SJSA1 (cell line): ENCODE measurements at regions not wholly inside any gene's neighbourhood (a gene's known extent, or its start where the extent isn't known, plus 50 kb on each side); places are given as distances from the start of the nearest gene placed in this dataset.

Experiments used
- DNase-seq, 2 experiments: peaks; one replicate each; pipeline ENCODE4 v3.0.0-alpha.2; 2015 to 2020; ENCODE audit warnings: low spot score in 2 of 2, low read depth in 1 of 2
- H3K27ac ChIP-seq: fragments of 250-450 bp; sonication (Bioruptor Pico); 2 replicates; pipeline ENCODE4 v1.5.1; 2020; ENCODE audit warnings: mild to moderate bottlenecking, moderate library complexity
- H3K27me3 ChIP-seq: fragments of 250-450 bp; sonication (Bioruptor Pico); replicated peaks from 2 replicates; pipeline ENCODE4 v1.5.1; 2020; ENCODE audit warnings: mild to moderate bottlenecking, moderate library complexity
- H3K36me3 ChIP-seq: fragments of 250-450 bp; sonication (Bioruptor Pico); 2 replicates; pipeline ENCODE4 v1.5.1; 2020; ENCODE audit warnings: mild to moderate bottlenecking
- H3K4me1 ChIP-seq: fragments of 250-450 bp; sonication (Bioruptor Pico); replicated peaks from 2 replicates; pipeline ENCODE4 v1.6.1; 2021; ENCODE audit warnings: mild to moderate bottlenecking
- H3K4me3 ChIP-seq: fragments of 250-450 bp; sonication (Bioruptor Pico); 2 replicates; pipeline ENCODE4 v1.5.1; 2020; ENCODE audit warnings: mild to moderate bottlenecking
- H3K9me3 ChIP-seq: fragments of 250-450 bp; sonication (Bioruptor Pico); replicated peaks from 2 replicates; pipeline ENCODE4 v1.5.1; 2020; ENCODE audit warnings: mild to moderate bottlenecking

GRCh38 chr10:3471927-3472286, 299.3 kb upstream of the PITRM1 start:
- peaks cover 38% of the 10 kb centered on the region for H3K4me1 ChIP-seq
- H3K9me3 ChIP-seq, result no peaks in the 10 kb centered on the region
- H3K27me3 ChIP-seq, result no peaks in the 10 kb centered on the region
- no peaks in the 10 kb centered on the region for H3K36me3 ChIP-seq
- peak overlapping the region; percentile 78 for H3K27ac ChIP-seq
- DNase-seq, result no peak
- no peak overlapping the region for H3K4me3 ChIP-seq

GRCh38 chr10:3471472-3471871, 298.9 kb upstream of the PITRM1 start:
- Histone ChIP-seq H3K27me3 (no peaks in the 10 kb centered on the region), H3K36me3 (no peaks in the 10 kb centered on the region), H3K27ac (peak overlapping the region; percentile 78; the same call in 1 of the 2 replicates), H3K4me1 (peaks cover 42% of the 10 kb centered on the region), H3K4me3 (no peak overlapping the region), H3K9me3 (no peaks in the 10 kb centered on the region)
- no peak for DNase-seq

- H3K27me3 ChIP-seq, result no peaks in the 10 kb centered on the region
- H3K9me3 ChIP-seq, result no peaks in the 10 kb centered on the region
- DNase-seq, result no peak
- no peak overlapping the region for H3K4me3 ChIP-seq
- no peak overlapping the region for H3K27ac ChIP-seq
- H3K36me3 ChIP-seq, result no peaks in the 10 kb centered on the region
- peaks cover 46% of the 10 kb centered on the region for H3K4me1 ChIP-seq
Measured at GRCh38 chr10:3470191-3470590, 297.6 kb upstream of the PITRM1 start.

- Histone ChIP-seq H3K27ac (peak overlapping the region; percentile 100), H3K36me3 (no peaks in the 10 kb centered on the region), H3K27me3 (no peaks in the 10 kb centered on the region), H3K4me1 (peaks cover 49% of the 10 kb centered on the region), H3K4me3 (no peak overlapping the region), H3K9me3 (no peaks in the 10 kb centered on the region)
- DNase-seq, result no peak
Measured at GRCh38 chr10:3469639-3470020, 297.0 kb upstream of the PITRM1 start.

- no peak overlapping the region for H3K4me3 ChIP-seq
- H3K4me1 ChIP-seq, result peaks cover 49% of the 10 kb centered on the region
- no peaks in the 10 kb centered on the region for H3K36me3 ChIP-seq
- H3K9me3 ChIP-seq, result no peaks in the 10 kb centered on the region
- peak; percentile 60 to 93 for DNase-seq
- no peaks in the 10 kb centered on the region for H3K27me3 ChIP-seq
- H3K27ac ChIP-seq, result peak overlapping the region; percentile 100
Measured at GRCh38 chr10:3468919-3469638, 296.5 kb upstream of the PITRM1 start.

- peak; percentile 98 to 100 for DNase-seq
- Histone ChIP-seq H3K27ac (peak overlapping the region; percentile 100), H3K9me3 (no peaks in the 10 kb centered on the region), H3K4me3 (peak overlapping the region; percentile 19), H3K4me1 (peaks cover 42% of the 10 kb centered on the region), H3K36me3 (no peaks in the 10 kb centered on the region), H3K27me3 (no peaks in the 10 kb centered on the region)
Measured at GRCh38 chr10:3467052-3467951, 294.7 kb upstream of the PITRM1 start.

- Histone ChIP-seq H3K9me3 (no peaks in the 10 kb centered on the region), H3K4me1 (peaks cover 34% of the 10 kb centered on the region), H3K4me3 (no peak overlapping the region), H3K27me3 (no peaks in the 10 kb centered on the region), H3K36me3 (no peaks in the 10 kb centered on the region), H3K27ac (no peak overlapping the region)
- DNase-seq, result peak in 1 of 2 experiments; percentile 30
Measured at GRCh38 chr10:3465406-3465891, 292.9 kb upstream of the PITRM1 start.

GRCh38 chr10:3464760-3465405, 292.3 kb upstream of the PITRM1 start:
- no peaks in the 10 kb centered on the region for H3K36me3 ChIP-seq
- H3K4me3 ChIP-seq, result no peak overlapping the region
- DNase-seq, result peak in 1 of 2 experiments; percentile 5
- no peaks in the 10 kb centered on the region for H3K27me3 ChIP-seq
- H3K4me1 ChIP-seq, result peaks cover 34% of the 10 kb centered on the region
- H3K27ac ChIP-seq, result no peak overlapping the region
- H3K9me3 ChIP-seq, result no peaks in the 10 kb centered on the region

- no peaks in the 10 kb centered on the region for H3K27me3 ChIP-seq
- peak in 1 of 2 experiments; percentile 9 for DNase-seq
- H3K4me1 ChIP-seq, result peaks cover 12% of the 10 kb centered on the region
- H3K9me3 ChIP-seq, result no peaks in the 10 kb centered on the region
- H3K4me3 ChIP-seq, result no peak overlapping the region
- H3K27ac ChIP-seq, result no peak overlapping the region
- H3K36me3 ChIP-seq, result no peaks in the 10 kb centered on the region
Measured at GRCh38 chr10:3460420-3461128, 288.0 kb upstream of the PITRM1 start.

- peak; percentile 64 to 68 for DNase-seq
- peak overlapping the region; percentile 99 for H3K27ac ChIP-seq
- no peaks in the 10 kb centered on the region for H3K36me3 ChIP-seq
- no peaks in the 10 kb centered on the region for H3K27me3 ChIP-seq
- H3K4me1 ChIP-seq, result peaks cover 52% of the 10 kb centered on the region
- no peaks in the 10 kb centered on the region for H3K9me3 ChIP-seq
- H3K4me3 ChIP-seq, result no peak overlapping the region
Measured at GRCh38 chr10:3455385-3456334, 283.1 kb upstream of the PITRM1 start.

GRCh38 chr10:3452683-3453361, 280.2 kb upstream of the PITRM1 start:
- Histone ChIP-seq H3K36me3 (no peaks in the 10 kb centered on the region), H3K27ac (peak overlapping the region; percentile 99), H3K4me3 (peak overlapping the region; percentile 4), H3K9me3 (no peaks in the 10 kb centered on the region), H3K4me1 (peaks cover 54% of the 10 kb centered on the region), H3K27me3 (no peaks in the 10 kb centered on the region)
- DNase-seq, result peak; percentile 78 to 94

GRCh38 chr10:3452173-3452626, 279.6 kb upstream of the PITRM1 start:
- Histone ChIP-seq H3K4me3 (peak overlapping the region; percentile 4), H3K4me1 (peaks cover 54% of the 10 kb centered on the region), H3K9me3 (no peaks in the 10 kb centered on the region), H3K27me3 (no peaks in the 10 kb centered on the region), H3K36me3 (no peaks in the 10 kb centered on the region), H3K27ac (peak overlapping the region; percentile 99)
- peak; percentile 88 to 96 for DNase-seq
